ENCODE measurements at regions not wholly inside any gene's neighbourhood (a gene's known extent, or its start where the extent isn't known, plus 50 kb on each side); places are given as distances from the start of the nearest gene placed in this dataset.

GRCh38 chr13:97798836-97799235 lies 154.6 kb upstream of the IPO5 start:
- TF ChIP-seq SPI1 (IDR thresholded peaks at IDR 0.05; ENCODE audit: borderline replicate concordance, insufficient read depth, low read depth, low read length) (no peak), CTCF (IDR thresholded peaks at IDR 0.05 in 2 of 3, conservative IDR thresholded peaks at IDR 0.05 in 1 of 3; ENCODE audit: control insufficient read depth in 2 of 3, extremely low read depth in 1 of 3, insufficient read depth in 1 of 3, low read depth in 3 of 3, low read length in 3 of 3) (no peak), RAD21 (IDR thresholded peaks at IDR 0.05; ENCODE audit: insufficient read depth, low read depth, low read length) (no peak), SMAD5 (IDR thresholded peaks at IDR 0.05; ENCODE audit: low read depth) (no peak)

Data from GM12878 (cell line).